AG09309 (cell line): ENCODE measurements at regions not wholly inside any gene's neighbourhood (a gene's known extent, or its start where the extent isn't known, plus 50 kb on each side); places are given as distances from the start of the nearest gene placed in this dataset.
A peak's percentile ranks its signal among the peaks of the same experiment; 100 is the strongest.

Experiments
- DNase-seq: peaks from one replicate; pipeline ENCODE4 v3.0.0-alpha.2; 2010; ENCODE audit warnings: low read depth
- H3K4me3 ChIP-seq: 2 replicates; pipeline ENCODE4 v1.5.1; 2011; ENCODE audit warnings: mild to moderate bottlenecking, low read depth, low read length, moderate library complexity; ENCODE audit not compliant: control insufficient read depth
- CTCF ChIP-seq: IDR thresholded peaks from 2 replicates; pipeline ENCODE4 v1.5.1; 2011; ENCODE audit warnings: mild to moderate bottlenecking, low read depth, low read length, inconsistent platforms; ENCODE audit not compliant: insufficient read depth, control insufficient read depth; ENCODE audit errors: missing control alignments

GRCh38 chr6:20292905-20293304 is 80.6 kb upstream of the MBOAT1 start:
- no peak for TF ChIP-seq CTCF
- H3K4me3 ChIP-seq = no peak overlapping the region
- DNase-seq = no peak

GRCh38 chr6:20301256-20301655 is 89.0 kb upstream of the MBOAT1 start:
- TF ChIP-seq CTCF = no peak
- no peak overlapping the region for H3K4me3 ChIP-seq
- DNase-seq = no peak

GRCh38 chr6:20302168-20302567 is 89.9 kb upstream of the MBOAT1 start:
- no peak for TF ChIP-seq CTCF
- no peak overlapping the region for H3K4me3 ChIP-seq
- DNase-seq = no peak

GRCh38 chr6:20302702-20303251 is 90.5 kb upstream of the MBOAT1 start:
- no peak overlapping the region for H3K4me3 ChIP-seq
- no peak for TF ChIP-seq CTCF
- peak; percentile 18 for DNase-seq

GRCh38 chr6:20306491-20306890 is 94.2 kb upstream of the MBOAT1 start:
- no peak for DNase-seq
- no peak for TF ChIP-seq CTCF
- no peak overlapping the region for H3K4me3 ChIP-seq

GRCh38 chr6:20309186-20309585 is 92.5 kb upstream of the E2F3 start:
- no peak for DNase-seq
- no peak for TF ChIP-seq CTCF
- no peak overlapping the region for H3K4me3 ChIP-seq

- DNase-seq = no peak
- no peak overlapping the region for H3K4me3 ChIP-seq
- TF ChIP-seq CTCF = no peak
These were observed 91.5 kb upstream of the E2F3 start for GRCh38 chr6:20310185-20310584.
